Fibroblast of skin of back (primary cell): ENCODE measurements at regions not wholly inside any gene's neighbourhood (a gene's known extent, or its start where the extent isn't known, plus 50 kb on each side); places are given as distances from the start of the nearest gene placed in this dataset.
"Not testable (repeated sequence)": the region's sequence is repeated elsewhere in the genome, so short reads cannot be mapped to it uniquely, and the experiment has no call there.

ENCODE experiments used
- DNase-seq: peaks from one replicate; pipeline ENCODE4 v3.0.0-alpha.2; 2013

GRCh38 chr4:107468156-107468555 is 251.9 kb downstream of the PAPSS1 start:
- no peak for DNase-seq

- no peak for DNase-seq
Observed at GRCh38 chr4:107467461-107467860, 252.6 kb downstream of the PAPSS1 start.

- DNase-seq, result peak; percentile 8
Observed at GRCh38 chr4:107458194-107458593, 261.8 kb downstream of the PAPSS1 start.

GRCh38 chr4:107453987-107454386 is 266.0 kb downstream of the PAPSS1 start:
- no peak for DNase-seq

GRCh38 chr4:107452717-107453630 is 267.1 kb downstream of the PAPSS1 start:
- no peak for DNase-seq

- no peak for DNase-seq
Observed at GRCh38 chr4:107449611-107450369, 270.2 kb downstream of the PAPSS1 start.

- DNase-seq, result no peak
Observed at GRCh38 chr4:107442538-107443111, 277.4 kb downstream of the PAPSS1 start.

- DNase-seq, result no peak
Observed at GRCh38 chr4:107439401-107439800, 280.6 kb downstream of the PAPSS1 start.

- not testable (repeated sequence) for DNase-seq
Observed at GRCh38 chr4:107436471-107436870, 283.6 kb downstream of the PAPSS1 start.

GRCh38 chr4:107432451-107432850 is 287.6 kb downstream of the PAPSS1 start:
- peak; percentile 6 for DNase-seq

- no peak for DNase-seq
Observed at GRCh38 chr4:107423677-107424405, 296.2 kb downstream of the PAPSS1 start.

- DNase-seq, result not testable (repeated sequence)
Observed at GRCh38 chr4:107419536-107419935, 300.5 kb downstream of the PAPSS1 start.

GRCh38 chr4:107419052-107419451 is 301.0 kb downstream of the PAPSS1 start:
- no peak for DNase-seq

GRCh38 chr4:107415490-107415889 is 304.5 kb downstream of the PAPSS1 start:
- DNase-seq, result not testable (repeated sequence)

- DNase-seq, result not testable (repeated sequence)
Observed at GRCh38 chr4:107409872-107410271, 310.2 kb downstream of the PAPSS1 start.

- DNase-seq, result no peak
Observed at GRCh38 chr4:107408968-107409367, 311.1 kb downstream of the PAPSS1 start.

- no peak for DNase-seq
Observed at GRCh38 chr4:107404591-107405300, 315.3 kb downstream of the PAPSS1 start.

- DNase-seq, result no peak
Observed at GRCh38 chr4:107402291-107402690, 317.7 kb downstream of the PAPSS1 start.

GRCh38 chr4:107392951-107393350 is 327.1 kb downstream of the PAPSS1 start:
- DNase-seq, result peak; percentile 39

- DNase-seq, result no peak
Observed at GRCh38 chr4:107392380-107392779, 327.7 kb downstream of the PAPSS1 start.

GRCh38 chr4:107391630-107392028 is 328.4 kb downstream of the PAPSS1 start:
- DNase-seq, result no peak
